ENCODE measurements at regions not wholly inside any gene's neighbourhood (a gene's known extent, or its start where the extent isn't known, plus 50 kb on each side); places are given as distances from the start of the nearest gene placed in this dataset.
"Not testable (repeated sequence)": the region's sequence is repeated elsewhere in the genome, so short reads cannot be mapped to it uniquely, and the experiment has no call there.

DNA sequence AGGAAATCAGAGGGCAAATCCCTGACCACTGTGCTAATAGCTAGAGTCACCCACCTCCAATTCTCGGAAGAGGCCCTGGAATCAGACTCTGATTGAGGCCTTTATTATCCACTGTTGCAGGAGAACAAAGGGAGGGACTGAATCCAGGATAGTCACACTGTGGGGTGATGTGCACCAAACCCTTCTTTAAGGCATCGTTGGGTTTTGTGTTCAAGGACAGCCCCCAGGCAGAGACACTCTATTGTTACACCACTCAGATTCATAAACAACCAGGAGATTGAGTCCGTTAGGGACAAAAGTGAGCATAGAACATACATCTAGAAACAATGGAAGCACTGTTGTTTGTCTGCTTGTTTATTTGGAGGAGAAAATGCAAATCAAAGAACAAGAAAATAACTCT is 124.6 kb upstream of the TBCA start:
- CTCF ChIA-PET, result no interaction called here
- H3K4me1 Mint-ChIP-seq, result no peaks in the 10 kb centered on the region
- no peaks in the 10 kb centered on the region for H3K9me3 Mint-ChIP-seq
- no peaks in the 10 kb centered on the region for H3K27me3 ChIP-seq (ENCODE audit: control insufficient read depth in 2 of 2, insufficient read depth in 2 of 2, low read length in 2 of 2)
- peaks cover 0 to 12% (median 0%) of the 10 kb centered on the region in 5 donors for H3K27me3 Mint-ChIP-seq
- ATAC-seq, result no peak
- no peaks in the 10 kb centered on the region for H3K36me3 Mint-ChIP-seq
- no peak overlapping the region for H3K4me3 Mint-ChIP-seq
- no peak overlapping the region for H3K27ac Mint-ChIP-seq
- no peak overlapping the region for H3K4me3 ChIP-seq (ENCODE audit: low read length)
- POLR2A ChIA-PET, result no interaction called here
- intact Hi-C loops (cut with micrococcal nuclease), result no loop called here
- no peak for DNase-seq
- H3K9me3 ChIP-seq (ENCODE audit: control insufficient read depth in 2 of 3, low read length in 3 of 3), result no peaks in the 10 kb centered on the region
- H3K27ac ChIP-seq (ENCODE audit: low read depth, low read length), result no peak overlapping the region
- no peaks in the 10 kb centered on the region for H3K4me1 ChIP-seq (ENCODE audit: control insufficient read depth in 2 of 2, insufficient read depth in 2 of 2, low read length in 2 of 2)
- H3K36me3 ChIP-seq (ENCODE audit: control insufficient read depth in 2 of 3, insufficient read depth in 3 of 3, low read length in 3 of 3), result no peaks in the 10 kb centered on the region

DNA sequence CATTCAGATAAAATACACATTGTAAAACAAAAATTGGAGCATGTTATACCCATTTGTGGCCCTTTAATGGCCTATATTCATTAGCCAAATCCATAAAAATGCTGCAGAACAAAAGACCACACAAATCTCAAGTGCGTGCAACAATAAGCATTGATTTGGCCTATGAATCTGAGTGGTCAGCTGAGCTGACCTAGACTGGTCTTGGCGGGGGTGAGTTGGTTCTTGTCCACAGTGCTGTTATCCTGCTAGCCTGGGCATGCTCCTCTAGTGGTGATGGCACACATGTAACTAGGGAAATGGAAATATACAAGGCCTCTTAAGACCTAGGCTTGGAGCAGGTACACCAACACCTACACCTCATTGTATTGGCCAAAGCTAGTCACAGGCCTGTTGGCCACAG is 122.2 kb upstream of the TBCA start:
- H3K4me3 ChIP-seq (ENCODE audit: low read length), result no peak overlapping the region
- no peak overlapping the region for H3K27ac ChIP-seq (ENCODE audit: low read depth, low read length)
- CTCF ChIA-PET, result no interaction called here
- H3K27me3 Mint-ChIP-seq, result peaks cover 0 to 12% (median 0%) of the 10 kb centered on the region in 5 donors
- H3K4me1 Mint-ChIP-seq, result no peaks in the 10 kb centered on the region
- POLR2A ChIA-PET, result no interaction called here
- DNase-seq (no peak), ATAC-seq (no peak)
- intact Hi-C loops (cut with micrococcal nuclease), result no loop called here
- H3K36me3 ChIP-seq (ENCODE audit: control insufficient read depth in 2 of 3, insufficient read depth in 3 of 3, low read length in 3 of 3), result no peaks in the 10 kb centered on the region
- H3K27ac Mint-ChIP-seq, result no peak overlapping the region
- H3K27me3 ChIP-seq (ENCODE audit: control insufficient read depth in 2 of 2, insufficient read depth in 2 of 2, low read length in 2 of 2), result no peaks in the 10 kb centered on the region
- no peaks in the 10 kb centered on the region for H3K9me3 ChIP-seq (ENCODE audit: control insufficient read depth in 2 of 3, low read length in 3 of 3)
- no peaks in the 10 kb centered on the region for H3K9me3 Mint-ChIP-seq
- no peak overlapping the region for H3K4me3 Mint-ChIP-seq
- H3K4me1 ChIP-seq (ENCODE audit: control insufficient read depth in 2 of 2, insufficient read depth in 2 of 2, low read length in 2 of 2), result no peaks in the 10 kb centered on the region
- H3K36me3 Mint-ChIP-seq, result no peaks in the 10 kb centered on the region

DNA sequence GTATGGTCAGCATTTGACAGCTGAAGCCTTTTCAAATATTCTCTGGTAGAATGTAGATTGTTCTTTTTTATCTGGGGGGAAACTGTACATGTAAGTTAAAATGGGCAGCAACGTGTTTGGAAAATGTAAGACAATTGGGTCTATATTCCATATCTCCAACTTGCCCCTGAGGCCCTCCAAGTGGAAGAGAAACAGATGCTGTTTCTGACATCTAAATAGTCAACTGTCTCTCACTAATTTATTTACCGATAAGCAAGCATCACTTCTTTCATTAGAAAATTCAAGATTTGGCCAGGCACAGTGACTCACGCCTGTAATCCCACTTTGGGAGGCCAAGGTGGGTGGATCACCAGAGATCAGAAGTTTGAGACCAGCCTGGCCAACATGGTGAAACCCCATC is 120.2 kb upstream of the TBCA start:
- no peak overlapping the region for H3K4me3 ChIP-seq (ENCODE audit: low read length)
- Mint-ChIP-seq H3K4me3 (no peak overlapping the region), H3K4me1 (peaks cover 0 to 10% (median 0%) of the 10 kb centered on the region in 7 donors), H3K27ac (no peak overlapping the region), H3K9me3 (no peaks in the 10 kb centered on the region), H3K36me3 (no peaks in the 10 kb centered on the region), H3K27me3 (peaks cover 0 to 12% (median 0%) of the 10 kb centered on the region in 5 donors)
- DNase-seq (no peak), ATAC-seq (no peak)
- H3K4me1 ChIP-seq (ENCODE audit: control insufficient read depth in 2 of 2, insufficient read depth in 2 of 2, low read length in 2 of 2), result no peaks in the 10 kb centered on the region
- H3K9me3 ChIP-seq (ENCODE audit: control insufficient read depth in 2 of 3, low read length in 3 of 3), result no peaks in the 10 kb centered on the region
- CTCF ChIA-PET, result no interaction called here
- intact Hi-C loops (cut with micrococcal nuclease), result no loop called here
- H3K27ac ChIP-seq (ENCODE audit: low read depth, low read length), result no peak overlapping the region
- POLR2A ChIA-PET, result no interaction called here
- H3K36me3 ChIP-seq (ENCODE audit: control insufficient read depth in 2 of 3, insufficient read depth in 3 of 3, low read length in 3 of 3), result no peaks in the 10 kb centered on the region
- H3K27me3 ChIP-seq (ENCODE audit: control insufficient read depth in 2 of 2, insufficient read depth in 2 of 2, low read length in 2 of 2), result no peaks in the 10 kb centered on the region

DNA sequence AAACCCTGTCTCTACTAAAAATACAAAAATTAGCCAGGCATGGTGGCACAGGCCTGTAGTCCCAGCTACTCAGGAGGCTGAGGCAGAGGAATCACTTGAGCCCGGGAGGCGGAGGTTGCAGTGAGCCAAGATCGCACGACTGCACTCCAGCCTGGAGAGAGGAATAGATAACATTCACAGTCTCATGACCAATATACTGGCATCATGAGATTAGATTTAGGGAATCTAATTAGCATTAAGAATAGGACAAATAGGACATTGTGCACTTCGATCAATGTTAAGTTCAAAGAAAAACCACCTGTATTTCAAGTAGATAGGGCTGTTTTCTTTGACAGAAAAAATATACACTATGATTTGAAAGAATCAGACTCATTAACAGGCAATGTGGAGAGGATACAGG is 118.0 kb upstream of the TBCA start:
- H3K27ac Mint-ChIP-seq, CTCF ChIA-PET: not testable (repeated sequence)

DNA sequence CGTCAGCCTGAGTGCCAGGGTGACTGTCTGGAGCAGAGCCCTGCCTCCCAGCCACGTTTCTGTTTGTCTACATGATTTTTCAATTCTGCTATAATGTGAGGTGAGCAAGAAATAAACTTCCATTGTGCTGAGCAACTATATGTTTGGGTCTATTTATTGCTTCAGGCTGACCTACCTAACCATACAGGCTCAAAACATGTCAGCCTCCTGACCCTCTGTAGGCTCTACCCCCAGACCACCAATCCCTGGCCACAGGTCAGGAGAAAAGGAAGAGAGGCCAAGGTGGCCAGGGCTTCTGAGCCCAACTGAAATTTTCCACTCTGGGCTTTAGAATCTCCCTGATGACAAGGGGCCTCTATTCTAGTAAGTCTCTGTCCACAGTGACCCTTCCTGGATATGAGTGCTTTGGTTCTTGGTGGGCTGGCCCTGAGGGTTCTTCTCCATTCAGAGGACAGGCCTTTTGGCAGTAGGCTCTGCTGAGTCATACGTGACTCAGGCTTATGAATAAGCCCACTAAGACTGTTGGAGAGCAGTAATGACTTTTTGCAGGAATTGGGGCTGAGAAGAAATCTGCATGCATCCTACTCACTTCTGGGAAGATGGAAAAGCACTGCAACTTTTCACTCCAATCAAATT is 117.2 kb upstream of the TBCA start:
- H3K27ac Mint-ChIP-seq, result no peak overlapping the region
- H3K9me3 Mint-ChIP-seq, result no peaks in the 10 kb centered on the region
- DNase-seq (no peak), ATAC-seq (peak; percentile 32)
- no peak overlapping the region for H3K4me3 ChIP-seq (ENCODE audit: low read length)
- intact Hi-C loops (cut with micrococcal nuclease), result no loop called here
- ChIA-PET POLR2A (no interaction called here), CTCF (no interaction called here)
- H3K36me3 Mint-ChIP-seq, result no peaks in the 10 kb centered on the region
- H3K4me3 Mint-ChIP-seq, result no peak overlapping the region
- H3K9me3 ChIP-seq (ENCODE audit: control insufficient read depth in 2 of 3, low read length in 3 of 3), result no peaks in the 10 kb centered on the region
- no peak overlapping the region for H3K27ac ChIP-seq (ENCODE audit: low read depth, low read length)
- H3K4me1 Mint-ChIP-seq, result peaks cover 0 to 10% (median 0%) of the 10 kb centered on the region in 7 donors
- no peaks in the 10 kb centered on the region for H3K4me1 ChIP-seq (ENCODE audit: control insufficient read depth in 2 of 2, insufficient read depth in 2 of 2, low read length in 2 of 2)
- peaks cover 0 to 6% (median 0%) of the 10 kb centered on the region in 5 donors for H3K27me3 Mint-ChIP-seq
- H3K36me3 ChIP-seq (ENCODE audit: control insufficient read depth in 2 of 3, insufficient read depth in 3 of 3, low read length in 3 of 3), result no peaks in the 10 kb centered on the region
- no peaks in the 10 kb centered on the region for H3K27me3 ChIP-seq (ENCODE audit: control insufficient read depth in 2 of 2, insufficient read depth in 2 of 2, low read length in 2 of 2)

More for the DNA sequence above, 118.0 kb upstream of the TBCA start:
- H3K4me3 ChIP-seq (ENCODE audit: low read length); ATAC-seq; H3K27me3 ChIP-seq (ENCODE audit: control insufficient read depth in 2 of 2, insufficient read depth in 2 of 2, low read length in 2 of 2); H3K27me3 Mint-ChIP-seq; H3K36me3 Mint-ChIP-seq; H3K4me3 Mint-ChIP-seq; intact Hi-C loops (cut with micrococcal nuclease); H3K27ac ChIP-seq (ENCODE audit: low read depth, low read length); H3K9me3 ChIP-seq (ENCODE audit: control insufficient read depth in 2 of 3, low read length in 3 of 3); H3K4me1 ChIP-seq (ENCODE audit: control insufficient read depth in 2 of 2, insufficient read depth in 2 of 2, low read length in 2 of 2); H3K9me3 Mint-ChIP-seq; H3K4me1 Mint-ChIP-seq; H3K36me3 ChIP-seq (ENCODE audit: control insufficient read depth in 2 of 3, insufficient read depth in 3 of 3, low read length in 3 of 3); DNase-seq; POLR2A ChIA-PET: not testable (repeated sequence)

DNA sequence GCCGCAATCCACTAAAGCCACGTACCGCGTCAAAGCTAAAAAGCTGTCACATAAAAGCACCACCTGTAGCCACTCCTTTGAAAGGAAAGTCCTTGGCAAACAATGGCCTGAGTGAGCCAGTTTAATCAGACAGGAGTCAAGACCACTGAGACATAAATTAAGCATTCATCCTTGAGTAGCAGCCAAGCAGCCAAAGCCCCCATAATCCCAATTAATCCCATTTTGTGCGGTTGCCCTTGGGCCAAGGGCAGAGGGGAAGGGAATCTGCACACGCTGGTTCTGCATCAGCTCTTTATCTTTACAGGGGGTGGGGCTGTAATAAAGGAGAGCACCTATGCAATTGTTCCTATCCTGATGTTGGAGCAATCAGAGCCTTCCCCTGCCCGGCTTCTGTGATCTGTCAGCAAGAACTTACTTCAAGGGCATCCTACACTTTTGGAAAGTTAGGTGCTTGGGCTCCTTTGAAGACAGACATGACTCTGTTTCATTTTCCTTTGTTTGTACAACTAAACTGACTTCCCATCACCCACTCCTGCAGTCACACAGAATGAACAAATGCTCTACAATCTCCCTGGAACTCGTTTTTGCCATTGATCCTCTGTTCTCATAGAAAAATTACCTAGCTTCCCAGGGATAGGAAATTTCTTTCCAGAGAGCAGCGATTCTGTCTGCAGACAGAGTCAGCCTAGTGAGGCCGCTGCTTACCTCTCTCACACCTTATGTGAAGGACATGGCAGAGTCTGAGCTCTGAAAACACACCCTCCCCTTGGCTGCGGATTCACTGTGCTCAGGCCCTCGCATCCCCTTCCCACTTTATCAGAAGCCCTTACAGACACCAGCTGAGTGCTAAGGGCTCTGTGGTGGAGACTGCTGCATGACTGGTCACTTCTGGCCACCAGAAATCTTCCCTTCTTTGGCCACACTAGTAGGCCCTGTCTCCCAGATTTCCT is 116.2 kb upstream of the TBCA start:
- DNase-seq (no peak), ATAC-seq (no peak)
- H3K27ac ChIP-seq (ENCODE audit: low read depth, low read length), result no peak overlapping the region
- H3K9me3 ChIP-seq (ENCODE audit: control insufficient read depth in 2 of 3, low read length in 3 of 3), result no peaks in the 10 kb centered on the region
- ChIA-PET POLR2A (no interaction called here), CTCF (no interaction called here)
- H3K27me3 ChIP-seq (ENCODE audit: control insufficient read depth in 2 of 2, insufficient read depth in 2 of 2, low read length in 2 of 2), result no peaks in the 10 kb centered on the region
- peaks cover 0 to 10% (median 0%) of the 10 kb centered on the region in 7 donors for H3K4me1 Mint-ChIP-seq
- H3K4me3 Mint-ChIP-seq, result no peak overlapping the region
- H3K4me3 ChIP-seq (ENCODE audit: low read length), result no peak overlapping the region
- H3K27me3 Mint-ChIP-seq, result peaks cover 0 to 6% (median 0%) of the 10 kb centered on the region in 5 donors
- no peaks in the 10 kb centered on the region for H3K4me1 ChIP-seq (ENCODE audit: control insufficient read depth in 2 of 2, insufficient read depth in 2 of 2, low read length in 2 of 2)
- H3K36me3 ChIP-seq (ENCODE audit: control insufficient read depth in 2 of 3, insufficient read depth in 3 of 3, low read length in 3 of 3), result no peaks in the 10 kb centered on the region
- intact Hi-C loops (cut with micrococcal nuclease), result no loop called here
- no peak overlapping the region for H3K27ac Mint-ChIP-seq
- H3K9me3 Mint-ChIP-seq, result no peaks in the 10 kb centered on the region
- H3K36me3 Mint-ChIP-seq, result no peaks in the 10 kb centered on the region

DNA sequence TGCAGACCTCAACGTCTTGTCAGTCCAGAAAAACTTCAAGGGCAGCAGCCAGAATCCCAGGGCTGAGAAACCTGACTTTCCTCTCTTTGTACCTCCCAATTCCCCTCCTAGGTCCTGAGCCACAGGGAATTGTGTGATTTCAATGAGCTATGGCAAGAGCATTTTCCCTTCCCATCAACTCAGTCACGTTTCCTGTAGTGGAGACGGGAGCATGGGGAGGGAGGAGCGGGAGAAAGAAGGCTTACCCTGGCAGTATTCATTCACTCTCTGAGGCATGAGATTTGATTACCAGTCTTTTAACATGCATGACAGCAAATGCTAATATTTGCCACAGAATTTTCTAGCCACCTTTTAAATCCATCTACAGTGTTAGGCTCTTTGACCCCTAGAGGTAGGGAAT is 109.4 kb upstream of the TBCA start:
- H3K36me3 ChIP-seq (ENCODE audit: control insufficient read depth in 2 of 3, insufficient read depth in 3 of 3, low read length in 3 of 3), result no peaks in the 10 kb centered on the region
- no peak for ATAC-seq
- peaks cover 0 to 12% (median 5%) of the 10 kb centered on the region in 7 donors for H3K4me1 Mint-ChIP-seq
- no peaks in the 10 kb centered on the region for H3K9me3 ChIP-seq (ENCODE audit: control insufficient read depth in 2 of 3, low read length in 3 of 3)
- intact Hi-C loops (cut with micrococcal nuclease), result no loop called here
- H3K27me3 Mint-ChIP-seq, result peaks cover 11 to 23% (median 18%) of the 10 kb centered on the region in 5 donors
- H3K9me3 Mint-ChIP-seq, result peaks cover 0 to 3% (median 0%) of the 10 kb centered on the region in 11 donors
- peaks cover 0 to 3% (median 0%) of the 10 kb centered on the region in 5 donors for H3K36me3 Mint-ChIP-seq
- no peak overlapping the region for H3K4me3 ChIP-seq (ENCODE audit: low read length)
- no peaks in the 10 kb centered on the region for H3K4me1 ChIP-seq (ENCODE audit: control insufficient read depth in 2 of 2, insufficient read depth in 2 of 2, low read length in 2 of 2)
- H3K4me3 Mint-ChIP-seq, result no peak overlapping the region
- no peak overlapping the region for H3K27ac ChIP-seq (ENCODE audit: low read depth, low read length)
- H3K27ac Mint-ChIP-seq, result no peak overlapping the region
- no peaks in the 10 kb centered on the region for H3K27me3 ChIP-seq (ENCODE audit: control insufficient read depth in 2 of 2, insufficient read depth in 2 of 2, low read length in 2 of 2)
- CTCF ChIA-PET, result no interaction called here
- POLR2A ChIA-PET, result no interaction called here
- DNase-seq, result no peak

All from naive thymus-derived CD4-positive, alpha-beta T cell (primary cell).